ENCODE measurements at regions not wholly inside any gene's neighbourhood (a gene's known extent, or its start where the extent isn't known, plus 50 kb on each side); places are given as distances from the start of the nearest gene placed in this dataset.

DNA sequence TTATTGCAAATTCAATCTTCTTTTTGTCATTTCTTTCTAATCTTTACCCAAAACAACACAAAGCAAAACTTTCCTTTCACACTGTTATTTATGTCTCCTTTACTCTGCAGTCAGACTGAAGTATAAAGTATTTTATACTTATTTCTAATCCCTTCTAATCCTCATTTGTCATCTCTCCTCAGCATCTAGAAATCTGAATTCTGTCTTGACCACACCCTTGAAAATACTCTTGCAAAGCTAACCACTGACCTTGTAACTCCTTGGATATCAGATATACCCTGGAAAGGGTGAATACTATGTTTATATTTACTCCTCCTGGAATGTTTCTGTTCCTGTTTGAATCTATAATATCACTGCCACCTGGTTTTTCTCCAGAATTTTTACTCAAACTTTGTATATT lies 481.1 kb downstream of the ZNF385D start:
- Histone ChIP-seq H3K4me1 (ENCODE audit: insufficient read depth) (no peaks in the 10 kb centered on the region), H4K20me1 (replicated peaks; ENCODE audit: insufficient read depth) (no peaks in the 10 kb centered on the region), H3K27me3 (ENCODE audit: insufficient read depth) (no peaks in the 10 kb centered on the region), H3K4me2 (no peak overlapping the region), H3K4me3 (no peak overlapping the region), H3K27ac (ENCODE audit: low read depth) (no peak overlapping the region), H3K36me3 (ENCODE audit: insufficient read depth) (no peaks in the 10 kb centered on the region), H3K9me2 (ENCODE audit: insufficient read depth) (0 out of 2 replicates have a peak, but pooled peaks cover 3% of the 10 kb centered on the region), H3F3A (replicated peaks; ENCODE audit: low read depth) (no peaks in the 10 kb centered on the region), H3K79me2 (replicated peaks; ENCODE audit: insufficient read depth) (no peaks in the 10 kb centered on the region), H2AFZ (no peak overlapping the region)
- Mint-ChIP-seq H3K27ac (no peak overlapping the region), H3K36me3 (ENCODE audit: low read depth) (peaks cover 8% of the 10 kb centered on the region), H3K27me3 (ENCODE audit: insufficient read depth, low read depth, poor library complexity) (no peaks in the 10 kb centered on the region), H3K4me3 (no peak overlapping the region), H3K4me1 (no peaks in the 10 kb centered on the region), H3K9me3 (peaks cover 17% of the 10 kb centered on the region)
- DNase-seq (ENCODE audit: low spot score) (no peak), ATAC-seq (no peak)
- TF ChIP-seq CREB1 (CRISPR knock-in tag; IDR thresholded peaks at IDR 0.05; ENCODE audit: low read depth) (no peak), STAT1 (IDR thresholded peaks at IDR 0.05; ENCODE audit: unreplicated experiment) (no peak), NANOG (IDR thresholded peaks at IDR 0.05; ENCODE audit: borderline replicate concordance) (no peak), ZNF331 (CRISPR knock-in tag; IDR thresholded peaks at IDR 0.05; ENCODE audit: low read depth) (no peak), POLR2AphosphoS5 (IDR thresholded peaks at IDR 0.05; ENCODE audit: low read depth) (no peak)
- TF ChIP-seq, protein P1, sequence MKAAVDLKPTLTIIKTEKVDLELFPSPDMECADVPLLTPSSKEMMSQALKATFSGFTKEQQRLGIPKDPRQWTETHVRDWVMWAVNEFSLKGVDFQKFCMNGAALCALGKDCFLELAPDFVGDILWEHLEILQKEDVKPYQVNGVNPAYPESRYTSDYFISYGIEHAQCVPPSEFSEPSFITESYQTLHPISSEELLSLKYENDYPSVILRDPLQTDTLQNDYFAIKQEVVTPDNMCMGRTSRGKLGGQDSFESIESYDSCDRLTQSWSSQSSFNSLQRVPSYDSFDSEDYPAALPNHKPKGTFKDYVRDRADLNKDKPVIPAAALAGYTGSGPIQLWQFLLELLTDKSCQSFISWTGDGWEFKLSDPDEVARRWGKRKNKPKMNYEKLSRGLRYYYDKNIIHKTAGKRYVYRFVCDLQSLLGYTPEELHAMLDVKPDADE (IDR thresholded peaks at IDR 0.05): no peak

DNA sequence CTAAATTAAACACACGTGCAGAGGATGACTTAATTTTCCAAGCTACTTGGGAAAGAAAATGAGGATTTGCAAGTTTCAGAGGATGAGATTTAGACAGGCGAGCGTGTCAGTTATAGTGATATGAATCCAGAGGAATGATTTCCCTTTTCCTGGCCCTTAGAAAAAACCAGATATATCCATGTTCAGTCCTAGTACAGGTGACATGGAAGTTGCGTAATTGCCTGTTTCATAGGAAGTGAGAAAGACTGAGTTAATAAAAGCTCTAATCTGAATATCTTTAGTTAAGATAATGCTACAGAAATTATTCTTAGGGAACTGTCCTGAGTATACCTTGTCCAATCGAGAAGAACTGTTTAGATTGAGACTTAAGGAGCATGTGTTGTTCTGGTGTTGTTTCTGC lies 490.5 kb downstream of the ZNF385D start:
- no peaks in the 10 kb centered on the region for H3K27me3 Mint-ChIP-seq (ENCODE audit: insufficient read depth, low read depth, poor library complexity)
- H3K9me3 Mint-ChIP-seq: peaks cover 11% of the 10 kb centered on the region
- H3K9me2 ChIP-seq (ENCODE audit: insufficient read depth): no peaks in the 10 kb centered on the region; the same call in 1 of the 2 replicates
- no peaks in the 10 kb centered on the region for H3K79me2 ChIP-seq (replicated peaks; ENCODE audit: insufficient read depth)
- no peak overlapping the region for H3K4me2 ChIP-seq
- no peak overlapping the region for H3K4me3 Mint-ChIP-seq
- H3K27ac ChIP-seq (ENCODE audit: low read depth): no peak overlapping the region
- no peaks in the 10 kb centered on the region for H3F3A ChIP-seq (replicated peaks; ENCODE audit: low read depth)
- H3K27ac Mint-ChIP-seq: no peak overlapping the region
- no peak overlapping the region for H3K4me3 ChIP-seq
- H2AFZ ChIP-seq: no peak overlapping the region
- H3K4me1 ChIP-seq (ENCODE audit: insufficient read depth): no peaks in the 10 kb centered on the region
- ATAC-seq (no peak), DNase-seq (ENCODE audit: low spot score) (no peak)
- H4K20me1 ChIP-seq (replicated peaks; ENCODE audit: insufficient read depth): no peaks in the 10 kb centered on the region
- peaks cover 10% of the 10 kb centered on the region; the same call in 2 of the 3 replicates for H3K36me3 Mint-ChIP-seq (ENCODE audit: low read depth)
- no peaks in the 10 kb centered on the region for H3K27me3 ChIP-seq (ENCODE audit: insufficient read depth)
- H3K4me1 Mint-ChIP-seq: peaks cover 3% of the 10 kb centered on the region; the same call in 2 of the 3 replicates
- H3K36me3 ChIP-seq (ENCODE audit: insufficient read depth): no peaks in the 10 kb centered on the region
- TF ChIP-seq POLR2AphosphoS5 (IDR thresholded peaks at IDR 0.05; ENCODE audit: low read depth) (no peak), STAT1 (IDR thresholded peaks at IDR 0.05; ENCODE audit: unreplicated experiment) (no peak), CREB1 (CRISPR knock-in tag; IDR thresholded peaks at IDR 0.05; ENCODE audit: low read depth) (no peak), ZNF331 (CRISPR knock-in tag; IDR thresholded peaks at IDR 0.05; ENCODE audit: low read depth) (no peak)
- TF ChIP-seq, protein P2, sequence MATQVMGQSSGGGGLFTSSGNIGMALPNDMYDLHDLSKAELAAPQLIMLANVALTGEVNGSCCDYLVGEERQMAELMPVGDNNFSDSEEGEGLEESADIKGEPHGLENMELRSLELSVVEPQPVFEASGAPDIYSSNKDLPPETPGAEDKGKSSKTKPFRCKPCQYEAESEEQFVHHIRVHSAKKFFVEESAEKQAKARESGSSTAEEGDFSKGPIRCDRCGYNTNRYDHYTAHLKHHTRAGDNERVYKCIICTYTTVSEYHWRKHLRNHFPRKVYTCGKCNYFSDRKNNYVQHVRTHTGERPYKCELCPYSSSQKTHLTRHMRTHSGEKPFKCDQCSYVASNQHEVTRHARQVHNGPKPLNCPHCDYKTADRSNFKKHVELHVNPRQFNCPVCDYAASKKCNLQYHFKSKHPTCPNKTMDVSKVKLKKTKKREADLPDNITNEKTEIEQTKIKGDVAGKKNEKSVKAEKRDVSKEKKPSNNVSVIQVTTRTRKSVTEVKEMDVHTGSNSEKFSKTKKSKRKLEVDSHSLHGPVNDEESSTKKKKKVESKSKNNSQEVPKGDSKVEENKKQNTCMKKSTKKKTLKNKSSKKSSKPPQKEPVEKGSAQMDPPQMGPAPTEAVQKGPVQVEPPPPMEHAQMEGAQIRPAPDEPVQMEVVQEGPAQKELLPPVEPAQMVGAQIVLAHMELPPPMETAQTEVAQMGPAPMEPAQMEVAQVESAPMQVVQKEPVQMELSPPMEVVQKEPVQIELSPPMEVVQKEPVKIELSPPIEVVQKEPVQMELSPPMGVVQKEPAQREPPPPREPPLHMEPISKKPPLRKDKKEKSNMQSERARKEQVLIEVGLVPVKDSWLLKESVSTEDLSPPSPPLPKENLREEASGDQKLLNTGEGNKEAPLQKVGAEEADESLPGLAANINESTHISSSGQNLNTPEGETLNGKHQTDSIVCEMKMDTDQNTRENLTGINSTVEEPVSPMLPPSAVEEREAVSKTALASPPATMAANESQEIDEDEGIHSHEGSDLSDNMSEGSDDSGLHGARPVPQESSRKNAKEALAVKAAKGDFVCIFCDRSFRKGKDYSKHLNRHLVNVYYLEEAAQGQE (IDR thresholded peaks at IDR 0.05; ENCODE audit: unreplicated experiment): no peak
- TF ChIP-seq, protein P3, sequence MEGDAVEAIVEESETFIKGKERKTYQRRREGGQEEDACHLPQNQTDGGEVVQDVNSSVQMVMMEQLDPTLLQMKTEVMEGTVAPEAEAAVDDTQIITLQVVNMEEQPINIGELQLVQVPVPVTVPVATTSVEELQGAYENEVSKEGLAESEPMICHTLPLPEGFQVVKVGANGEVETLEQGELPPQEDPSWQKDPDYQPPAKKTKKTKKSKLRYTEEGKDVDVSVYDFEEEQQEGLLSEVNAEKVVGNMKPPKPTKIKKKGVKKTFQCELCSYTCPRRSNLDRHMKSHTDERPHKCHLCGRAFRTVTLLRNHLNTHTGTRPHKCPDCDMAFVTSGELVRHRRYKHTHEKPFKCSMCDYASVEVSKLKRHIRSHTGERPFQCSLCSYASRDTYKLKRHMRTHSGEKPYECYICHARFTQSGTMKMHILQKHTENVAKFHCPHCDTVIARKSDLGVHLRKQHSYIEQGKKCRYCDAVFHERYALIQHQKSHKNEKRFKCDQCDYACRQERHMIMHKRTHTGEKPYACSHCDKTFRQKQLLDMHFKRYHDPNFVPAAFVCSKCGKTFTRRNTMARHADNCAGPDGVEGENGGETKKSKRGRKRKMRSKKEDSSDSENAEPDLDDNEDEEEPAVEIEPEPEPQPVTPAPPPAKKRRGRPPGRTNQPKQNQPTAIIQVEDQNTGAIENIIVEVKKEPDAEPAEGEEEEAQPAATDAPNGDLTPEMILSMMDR (conservative IDR thresholded peaks at IDR 0.05; ENCODE audit: low read depth in 2 of 2): no peak
- TF ChIP-seq, protein P1 (IDR thresholded peaks at IDR 0.05): no peak
